NB4 (cell line): ENCODE measurements at regions not wholly inside any gene's neighbourhood (a gene's known extent, or its start where the extent isn't known, plus 50 kb on each side); places are given as distances from the start of the nearest gene placed in this dataset.

Source experiments
- DNase-seq: peaks from one replicate; pipeline ENCODE4 v3.0.0; 2010; ENCODE audit warnings: low read depth
- H3K4me3 ChIP-seq: one replicate; pipeline ENCODE4 v1.5.1; 2011; ENCODE audit warnings: mild to moderate bottlenecking, low read depth, low read length, moderate library complexity
- MYC ChIP-seq: IDR thresholded peaks from 2 replicates; pipeline ENCODE4 v1.6.1; 2011; ENCODE audit warnings: low read depth, low read length
- POLR2A ChIP-seq: IDR thresholded peaks from 2 replicates; pipeline ENCODE4 v1.6.1; 2011; ENCODE audit warnings: mild to moderate bottlenecking; ENCODE audit not compliant: insufficient read length; ENCODE audit errors: extremely low read depth
- TF ChIP-seq, protein P1 (sequence below): IDR thresholded peaks from one replicate; pipeline ENCODE4 v1.5.1; 2012; ENCODE audit warnings: low read depth, low read length
- TF ChIP-seq, protein P2 (sequence below): IDR thresholded peaks from 2 replicates; pipeline ENCODE4 v1.6.1; 2011; ENCODE audit warnings: low read depth, low read length

DNA sequence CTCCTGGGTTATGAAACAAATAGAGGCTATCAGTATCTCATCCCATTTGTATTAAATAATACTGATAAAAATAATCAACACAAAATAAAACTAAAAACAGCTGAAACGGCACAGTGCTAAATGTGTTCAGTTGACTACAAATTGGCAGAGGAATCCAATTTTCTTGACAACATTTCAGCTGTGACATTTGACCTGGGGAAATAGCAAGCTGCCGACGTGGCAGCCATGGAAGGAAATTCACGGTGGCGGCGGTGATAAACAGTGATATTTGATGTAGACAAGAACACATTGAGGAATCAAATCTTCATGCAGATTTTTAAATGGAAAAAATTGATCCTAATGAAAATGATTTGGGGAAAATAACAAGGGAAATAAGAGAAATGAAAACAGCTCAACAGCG is 159.1 kb upstream of the RTL1 start:
- TF ChIP-seq, protein P1, sequence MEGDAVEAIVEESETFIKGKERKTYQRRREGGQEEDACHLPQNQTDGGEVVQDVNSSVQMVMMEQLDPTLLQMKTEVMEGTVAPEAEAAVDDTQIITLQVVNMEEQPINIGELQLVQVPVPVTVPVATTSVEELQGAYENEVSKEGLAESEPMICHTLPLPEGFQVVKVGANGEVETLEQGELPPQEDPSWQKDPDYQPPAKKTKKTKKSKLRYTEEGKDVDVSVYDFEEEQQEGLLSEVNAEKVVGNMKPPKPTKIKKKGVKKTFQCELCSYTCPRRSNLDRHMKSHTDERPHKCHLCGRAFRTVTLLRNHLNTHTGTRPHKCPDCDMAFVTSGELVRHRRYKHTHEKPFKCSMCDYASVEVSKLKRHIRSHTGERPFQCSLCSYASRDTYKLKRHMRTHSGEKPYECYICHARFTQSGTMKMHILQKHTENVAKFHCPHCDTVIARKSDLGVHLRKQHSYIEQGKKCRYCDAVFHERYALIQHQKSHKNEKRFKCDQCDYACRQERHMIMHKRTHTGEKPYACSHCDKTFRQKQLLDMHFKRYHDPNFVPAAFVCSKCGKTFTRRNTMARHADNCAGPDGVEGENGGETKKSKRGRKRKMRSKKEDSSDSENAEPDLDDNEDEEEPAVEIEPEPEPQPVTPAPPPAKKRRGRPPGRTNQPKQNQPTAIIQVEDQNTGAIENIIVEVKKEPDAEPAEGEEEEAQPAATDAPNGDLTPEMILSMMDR, result no peak
- H3K4me3 ChIP-seq, result no peak overlapping the region
- no peak for DNase-seq

DNA sequence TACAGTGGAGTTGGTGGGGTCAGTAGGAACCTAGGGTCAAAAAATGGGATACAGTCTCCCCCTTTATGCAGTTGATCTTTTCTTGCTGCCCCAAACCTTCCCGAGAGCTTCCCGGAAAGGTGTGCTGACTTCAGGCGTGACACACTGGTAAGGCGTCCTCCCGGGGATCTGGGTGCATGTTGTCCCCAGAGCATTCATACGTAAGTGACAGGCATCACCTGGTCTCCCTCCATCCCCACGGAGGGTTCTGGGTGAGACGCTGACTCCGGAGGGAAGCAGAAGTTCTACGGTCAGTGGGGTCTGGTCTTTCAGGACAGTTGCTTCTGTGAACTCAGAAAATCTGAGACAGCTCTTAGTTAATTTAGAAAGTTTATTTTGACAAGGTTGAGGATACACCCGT is 159.6 kb upstream of the RTL1 start:
- no peak overlapping the region for H3K4me3 ChIP-seq
- TF ChIP-seq, protein P1, result no peak
- no peak for TF ChIP-seq MYC
- DNase-seq, result no peak

DNA sequence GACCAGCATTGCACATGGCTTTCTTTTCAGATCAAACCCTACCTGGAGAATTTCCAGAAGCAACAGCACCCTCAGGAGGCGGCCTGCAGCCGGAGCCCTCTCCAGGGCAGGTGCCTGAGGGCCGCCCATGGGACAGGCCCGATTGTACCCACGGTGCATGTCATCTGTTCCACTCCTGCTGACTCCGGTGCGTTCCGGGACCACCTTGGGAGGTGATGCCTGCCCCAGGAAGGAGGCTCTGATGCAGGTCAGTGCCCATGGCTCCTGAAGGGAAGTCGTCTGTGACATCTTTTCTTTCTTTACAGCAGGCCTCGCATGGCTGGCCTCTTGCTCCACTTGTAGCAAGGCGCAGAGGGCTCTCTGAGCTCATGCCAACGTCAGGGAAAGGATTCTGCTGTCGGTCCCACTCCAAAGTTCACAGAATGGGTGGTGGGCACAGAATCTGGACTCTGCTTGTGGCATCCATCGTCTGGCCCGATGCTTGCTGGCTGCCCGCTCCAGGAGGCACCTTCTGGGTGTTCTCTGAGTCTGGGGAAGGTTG is 160.7 kb upstream of the RTL1 start:
- no peak overlapping the region for H3K4me3 ChIP-seq
- TF ChIP-seq, protein P2, sequence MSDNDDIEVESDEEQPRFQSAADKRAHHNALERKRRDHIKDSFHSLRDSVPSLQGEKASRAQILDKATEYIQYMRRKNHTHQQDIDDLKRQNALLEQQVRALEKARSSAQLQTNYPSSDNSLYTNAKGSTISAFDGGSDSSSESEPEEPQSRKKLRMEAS, result no peak
- TF ChIP-seq, protein P1, result no peak
- TF ChIP-seq MYC (no peak), POLR2A (no peak)
- DNase-seq, result no peak

DNA sequence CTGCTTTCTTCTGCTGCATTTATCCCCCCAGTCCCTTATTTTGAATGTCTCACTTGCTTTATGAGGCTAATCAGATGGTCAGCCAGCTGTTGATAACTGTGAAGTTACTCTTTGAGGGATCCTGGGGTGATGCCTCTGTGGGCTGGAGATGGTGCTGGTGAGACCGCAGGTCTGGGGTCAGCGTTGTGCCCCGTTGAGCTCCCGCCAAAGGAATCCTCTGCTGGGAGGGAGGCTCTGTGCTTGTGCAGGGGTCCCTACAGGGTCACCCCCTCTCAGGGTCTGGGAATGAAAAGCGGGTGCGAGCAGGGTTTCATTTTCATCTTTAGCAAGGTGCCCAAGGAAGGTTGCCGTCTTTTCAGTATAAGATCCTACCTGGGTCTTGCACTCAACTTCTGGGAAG is 161.2 kb upstream of the RTL1 start:
- TF ChIP-seq, protein P2, result no peak
- TF ChIP-seq MYC, result no peak
- TF ChIP-seq, protein P1, result no peak
- no peak for TF ChIP-seq POLR2A
- H3K4me3 ChIP-seq, result no peak overlapping the region
- no peak for DNase-seq

DNA sequence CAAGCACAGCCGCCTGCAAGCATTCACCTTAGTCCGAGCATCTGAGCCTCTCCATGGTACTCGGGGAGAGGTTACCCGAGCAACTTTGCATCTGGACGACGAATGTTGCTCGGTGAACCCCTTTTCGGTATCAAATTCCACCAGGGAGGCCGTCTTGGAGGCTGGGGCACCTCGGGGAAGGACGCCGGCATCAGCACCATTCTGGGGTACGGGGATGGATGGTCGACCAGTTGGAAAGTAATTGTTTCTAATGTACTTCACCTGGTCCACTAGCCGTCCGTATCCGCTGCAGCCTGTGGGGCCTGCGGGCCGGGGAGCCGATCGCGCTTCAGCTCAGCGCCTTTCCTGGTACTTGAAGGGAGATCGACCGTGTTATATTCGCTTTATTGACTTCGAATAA is 161.7 kb upstream of the RTL1 start:
- no peak overlapping the region for H3K4me3 ChIP-seq
- TF ChIP-seq, protein P2, result no peak
- TF ChIP-seq MYC (no peak), POLR2A (no peak)
- TF ChIP-seq, protein P1, result no peak
- no peak for DNase-seq
